ENCODE measurements at regions not wholly inside any gene's neighbourhood (a gene's known extent, or its start where the extent isn't known, plus 50 kb on each side); places are given as distances from the start of the nearest gene placed in this dataset.
"Not testable (repeated sequence)": the region's sequence is repeated elsewhere in the genome, so short reads cannot be mapped to it uniquely, and the experiment has no call there.

- DNase-seq (ENCODE audit: low read depth in 2 of 2), result no peak
These were observed 228.8 kb downstream of the SMARCA2 start for GRCh38 chr9:2243666-2244555.

- DNase-seq (ENCODE audit: low read depth in 2 of 2), result no peak
These were observed 232.2 kb downstream of the SMARCA2 start for GRCh38 chr9:2247340-2247739.

- DNase-seq (ENCODE audit: low read depth in 2 of 2), result no peak
These were observed 233.7 kb downstream of the SMARCA2 start for GRCh38 chr9:2248768-2249265.

- no peak for DNase-seq (ENCODE audit: low read depth in 2 of 2)
These were observed 238.8 kb downstream of the SMARCA2 start for GRCh38 chr9:2253636-2254580.

- DNase-seq (ENCODE audit: low read depth in 2 of 2), result no peak
These were observed 240.0 kb downstream of the SMARCA2 start for GRCh38 chr9:2255128-2255527.

GRCh38 chr9:2257248-2257929, 242.2 kb downstream of the SMARCA2 start:
- DNase-seq (ENCODE audit: low read depth in 2 of 2), result no peak

- no peak for DNase-seq (ENCODE audit: low read depth in 2 of 2)
These were observed 245.5 kb downstream of the SMARCA2 start for GRCh38 chr9:2260417-2261306.

- no peak for DNase-seq (ENCODE audit: low read depth in 2 of 2)
These were observed 246.4 kb downstream of the SMARCA2 start for GRCh38 chr9:2261421-2262103.

GRCh38 chr9:2262386-2263071, 247.4 kb downstream of the SMARCA2 start:
- no peak for DNase-seq (ENCODE audit: low read depth in 2 of 2)

- DNase-seq (ENCODE audit: low read depth in 2 of 2), result no peak
These were observed 248.0 kb downstream of the SMARCA2 start for GRCh38 chr9:2263111-2263510.

GRCh38 chr9:2263665-2264064, 248.5 kb downstream of the SMARCA2 start:
- no peak for DNase-seq (ENCODE audit: low read depth in 2 of 2)

- DNase-seq (ENCODE audit: low read depth in 2 of 2), result no peak
These were observed 248.9 kb downstream of the SMARCA2 start for GRCh38 chr9:2264081-2264480.

- no peak for DNase-seq (ENCODE audit: low read depth in 2 of 2)
These were observed 252.1 kb downstream of the SMARCA2 start for GRCh38 chr9:2267181-2267745.

- DNase-seq (ENCODE audit: low read depth in 2 of 2), result no peak
These were observed 254.6 kb downstream of the SMARCA2 start for GRCh38 chr9:2269778-2270177.

- no peak for DNase-seq (ENCODE audit: low read depth in 2 of 2)
These were observed 255.4 kb downstream of the SMARCA2 start for GRCh38 chr9:2270565-2270964.

GRCh38 chr9:2271426-2271825, 256.3 kb downstream of the SMARCA2 start:
- DNase-seq (ENCODE audit: low read depth in 2 of 2), result no peak

GRCh38 chr9:2274762-2275161, 259.6 kb downstream of the SMARCA2 start:
- DNase-seq (ENCODE audit: low read depth in 2 of 2), result no peak

- DNase-seq (ENCODE audit: low read depth in 2 of 2), result no peak
These were observed 261.1 kb downstream of the SMARCA2 start for GRCh38 chr9:2276296-2276695.

GRCh38 chr9:2277133-2277532, 262.0 kb downstream of the SMARCA2 start:
- DNase-seq (ENCODE audit: low read depth in 2 of 2), result not testable (repeated sequence)

All from stimulated activated CD8-positive, alpha-beta memory T cell treated with anti-CD3 and anti-CD28 coated beads, Interleukin-15, amount 100 ng/mL, for 48 hours (primary cell).